Smooth muscle cell (in vitro differentiated cells): ENCODE measurements at regions not wholly inside any gene's neighbourhood (a gene's known extent, or its start where the extent isn't known, plus 50 kb on each side); places are given as distances from the start of the nearest gene placed in this dataset.

Experiments used
- DNase-seq: peaks from one replicate; lab custom pipeline; 2025; ENCODE audit not compliant: unreplicated experiment; lab: John Stamatoyannopoulos, UW
- H2AFZ ChIP-seq: fragments of 200-600 bp; sonication (generic); 2 replicates; pipeline ENCODE4 v1.6.0; 2016; ENCODE audit warnings: antibody characterized with exemption, low read depth, mild to moderate bottlenecking
- H3F3A ChIP-seq: fragments of 200-600 bp; sonication (generic); 2 replicates; pipeline ENCODE4 v1.6.0; 2017; ENCODE audit warnings: antibody characterized with exemption, low read depth
- H3K27ac ChIP-seq: fragments of 200-600 bp; sonication (generic); 2 replicates; pipeline ENCODE4 v1.5.1; 2016; ENCODE audit warnings: low read depth, mild to moderate bottlenecking
- H3K27me3 ChIP-seq: fragments of 200-600 bp; sonication (generic); 2 replicates; pipeline ENCODE4 v1.6.1; 2016; ENCODE audit warnings: low read depth, mild to moderate bottlenecking
- H3K36me3 ChIP-seq: fragments of 200-600 bp; sonication (generic); 2 replicates; pipeline ENCODE4 v1.5.1; 2016; ENCODE audit warnings: low read depth
- H3K4me1 ChIP-seq: fragments of 200-600 bp; sonication (generic); 2 replicates; pipeline ENCODE4 v1.5.1; 2016; ENCODE audit warnings: low read depth
- H3K4me2 ChIP-seq: fragments of 200-600 bp; sonication (generic); 2 replicates; pipeline ENCODE4 v1.6.0; 2016; ENCODE audit warnings: mild to moderate bottlenecking
- H3K4me3 ChIP-seq: fragments of 200-600 bp; sonication (generic); 2 replicates; pipeline ENCODE4 v1.5.1; 2016; ENCODE audit warnings: mild to moderate bottlenecking
- H3K79me2 ChIP-seq: fragments of 200-600 bp; sonication (generic); 2 replicates; pipeline ENCODE4 v1.6.0; 2016; ENCODE audit warnings: low read depth, mild to moderate bottlenecking
- H3K9ac ChIP-seq: fragments of 200-600 bp; sonication (generic); 2 replicates; pipeline ENCODE4 v1.6.0; 2016; ENCODE audit warnings: low read depth
- H3K9me3 ChIP-seq: fragments of 200-600 bp; sonication (generic); replicated peaks from 2 replicates; pipeline ENCODE4 v1.5.1; 2016; ENCODE audit warnings: low read depth
- H4K20me1 ChIP-seq: fragments of 200-600 bp; sonication (generic); 2 replicates; pipeline ENCODE4 v1.6.0; 2016; ENCODE audit warnings: low read depth
- WGBS: methylation state at CpG from one replicate; pipeline ENCODE4 v1.1.7; 2016; ENCODE audit warnings: low lambda C conversion rate; 5-methylcytosine and 5-hydroxymethylcytosine counted together
- TF ChIP-seq, protein P1 (sequence below): fragments of 200-600 bp; sonication (generic); IDR thresholded peaks from 2 replicates; pipeline ENCODE4 v1.5.1; 2017; ENCODE audit warnings: borderline replicate concordance, mild to moderate bottlenecking, antibody characterized with exemption; ENCODE audit not compliant: insufficient read depth, poor library complexity, severe bottlenecking

DNA sequence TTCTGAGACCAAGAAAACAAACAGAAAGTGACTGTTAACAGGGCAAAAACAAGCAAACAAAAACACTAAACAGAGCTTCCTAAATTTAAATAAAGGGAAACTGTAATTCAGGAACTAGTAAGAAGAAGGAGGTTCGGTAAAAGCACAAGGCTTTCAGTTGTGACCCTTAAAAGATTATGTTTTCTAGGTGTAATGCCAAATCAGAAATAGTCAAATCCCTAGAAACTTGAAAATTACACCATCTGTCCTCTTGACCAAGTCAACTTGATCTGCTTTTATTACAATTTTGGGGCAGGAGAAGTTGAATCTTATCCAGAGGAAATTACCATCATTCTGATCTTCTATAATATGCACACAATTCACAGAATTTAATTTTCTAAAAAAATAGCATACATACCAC is 754.0 kb upstream of the ADGRL4 start:
- H3K4me2 ChIP-seq, result no peak overlapping the region
- TF ChIP-seq, protein P1, sequence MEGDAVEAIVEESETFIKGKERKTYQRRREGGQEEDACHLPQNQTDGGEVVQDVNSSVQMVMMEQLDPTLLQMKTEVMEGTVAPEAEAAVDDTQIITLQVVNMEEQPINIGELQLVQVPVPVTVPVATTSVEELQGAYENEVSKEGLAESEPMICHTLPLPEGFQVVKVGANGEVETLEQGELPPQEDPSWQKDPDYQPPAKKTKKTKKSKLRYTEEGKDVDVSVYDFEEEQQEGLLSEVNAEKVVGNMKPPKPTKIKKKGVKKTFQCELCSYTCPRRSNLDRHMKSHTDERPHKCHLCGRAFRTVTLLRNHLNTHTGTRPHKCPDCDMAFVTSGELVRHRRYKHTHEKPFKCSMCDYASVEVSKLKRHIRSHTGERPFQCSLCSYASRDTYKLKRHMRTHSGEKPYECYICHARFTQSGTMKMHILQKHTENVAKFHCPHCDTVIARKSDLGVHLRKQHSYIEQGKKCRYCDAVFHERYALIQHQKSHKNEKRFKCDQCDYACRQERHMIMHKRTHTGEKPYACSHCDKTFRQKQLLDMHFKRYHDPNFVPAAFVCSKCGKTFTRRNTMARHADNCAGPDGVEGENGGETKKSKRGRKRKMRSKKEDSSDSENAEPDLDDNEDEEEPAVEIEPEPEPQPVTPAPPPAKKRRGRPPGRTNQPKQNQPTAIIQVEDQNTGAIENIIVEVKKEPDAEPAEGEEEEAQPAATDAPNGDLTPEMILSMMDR, result no peak
- H3K79me2 ChIP-seq, result no peaks in the 10 kb centered on the region
- no peak for DNase-seq
- 72% methylated on average over 1 of the region's 1 CpG for WGBS
- no peaks in the 10 kb centered on the region for H4K20me1 ChIP-seq
- H2AFZ ChIP-seq, result peak overlapping the region; percentile 72
- no peaks in the 10 kb centered on the region for H3K4me1 ChIP-seq
- H3K27ac ChIP-seq, result no peak overlapping the region
- no peaks in the 10 kb centered on the region for H3K36me3 ChIP-seq
- H3K9ac ChIP-seq, result no peak overlapping the region
- no peaks in the 10 kb centered on the region for H3K9me3 ChIP-seq
- H3F3A ChIP-seq, result no peaks in the 10 kb centered on the region
- no peak overlapping the region for H3K4me3 ChIP-seq
- H3K27me3 ChIP-seq, result no peaks in the 10 kb centered on the region

- Histone ChIP-seq H3K27me3 (no peaks in the 10 kb centered on the region), H3K9me3 (no peaks in the 10 kb centered on the region), H3F3A (no peaks in the 10 kb centered on the region), H3K4me3 (no peak overlapping the region), H3K4me1 (no peaks in the 10 kb centered on the region), H4K20me1 (no peaks in the 10 kb centered on the region), H3K27ac (no peak overlapping the region), H3K9ac (no peak overlapping the region), H2AFZ (no peak overlapping the region), H3K79me2 (no peaks in the 10 kb centered on the region), H3K4me2 (no peak overlapping the region), H3K36me3 (no peaks in the 10 kb centered on the region)
- TF ChIP-seq, protein P1, result no peak
- WGBS, result 76% methylated on average over 2 of the region's 2 CpGs
- no peak for DNase-seq
Measured at GRCh38 chr1:79749607-79750006, 743.1 kb upstream of the ADGRL4 start.

DNA sequence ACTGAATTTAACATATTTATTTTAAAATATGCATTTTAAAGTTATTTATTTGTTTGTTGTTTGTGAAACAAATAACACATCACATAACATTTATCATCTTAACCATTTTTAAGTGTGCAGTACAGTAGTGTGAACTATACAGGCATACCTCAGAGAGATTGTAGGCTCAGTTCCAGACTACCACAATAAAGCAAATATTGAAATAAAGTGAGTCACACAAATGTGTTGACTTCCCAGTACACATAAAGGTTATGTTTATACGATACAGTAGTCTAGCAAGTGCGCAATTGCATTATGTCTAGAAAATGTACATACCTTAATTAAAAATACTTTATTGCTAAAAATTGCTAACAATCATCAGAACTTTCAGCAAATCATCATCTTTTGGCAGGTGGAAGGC is 739.4 kb upstream of the ADGRL4 start:
- TF ChIP-seq, protein P1, result no peak

DNA sequence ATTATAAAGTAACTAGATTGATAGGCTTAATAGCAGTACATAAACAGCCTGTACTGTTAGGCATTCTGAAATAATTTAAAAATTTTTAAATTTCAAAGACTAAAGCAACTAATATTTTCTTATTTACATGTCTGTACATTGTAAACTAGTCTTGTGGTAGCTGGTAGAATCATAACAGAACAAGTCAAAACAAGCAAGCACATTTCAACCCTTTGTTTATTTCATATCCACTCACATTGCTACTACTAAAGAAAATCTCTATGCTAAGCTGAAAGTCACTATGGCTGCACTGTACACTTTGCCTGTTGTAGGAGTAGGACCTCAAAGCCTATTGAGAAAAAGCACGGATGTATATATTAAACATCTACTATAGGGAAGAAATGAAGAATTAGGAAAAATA is 738.2 kb upstream of the ADGRL4 start:
- H3K27me3 ChIP-seq, result no peaks in the 10 kb centered on the region
- H3K4me3 ChIP-seq, result no peak overlapping the region
- H3K4me1 ChIP-seq, result no peaks in the 10 kb centered on the region
- H4K20me1 ChIP-seq, result no peaks in the 10 kb centered on the region
- H3K4me2 ChIP-seq, result no peak overlapping the region
- no peak overlapping the region for H2AFZ ChIP-seq
- no peak overlapping the region for H3K27ac ChIP-seq
- TF ChIP-seq, protein P1, result no peak
- H3K9ac ChIP-seq, result no peak overlapping the region
- WGBS, result 94% methylated on average over 1 of the region's 1 CpG
- DNase-seq, result no peak
- no peaks in the 10 kb centered on the region for H3K79me2 ChIP-seq
- H3F3A ChIP-seq, result no peaks in the 10 kb centered on the region
- no peaks in the 10 kb centered on the region for H3K9me3 ChIP-seq
- no peaks in the 10 kb centered on the region for H3K36me3 ChIP-seq

More for the DNA sequence above, 739.4 kb upstream of the ADGRL4 start:
- H3K27me3 ChIP-seq, result no peaks in the 10 kb centered on the region
- no peak overlapping the region for H3K27ac ChIP-seq
- no peaks in the 10 kb centered on the region for H3K79me2 ChIP-seq
- WGBS, result 98% methylated on average over 2 of the region's 2 CpGs
- no peak overlapping the region for H3K4me2 ChIP-seq
- no peaks in the 10 kb centered on the region for H3F3A ChIP-seq
- no peak for DNase-seq
- H3K36me3 ChIP-seq, result no peaks in the 10 kb centered on the region
- no peak overlapping the region for H2AFZ ChIP-seq
- H4K20me1 ChIP-seq, result no peaks in the 10 kb centered on the region
- no peaks in the 10 kb centered on the region for H3K9me3 ChIP-seq
- no peak overlapping the region for H3K4me3 ChIP-seq
- H3K9ac ChIP-seq, result no peak overlapping the region
- no peaks in the 10 kb centered on the region for H3K4me1 ChIP-seq
